OCI-LY7 (cell line): ENCODE measurements at regions not wholly inside any gene's neighbourhood (a gene's known extent, or its start where the extent isn't known, plus 50 kb on each side); places are given as distances from the start of the nearest gene placed in this dataset.

Source experiments
- BruUV-seq: library from RNA; stranded (reverse); fragments of 400-500 nt; replicated peaks from 2 replicates; lab custom pipeline; 2021; lab: Mats Ljungman, UMichigan
- CTCF ChIA-PET: fragments of 300-600 bp; sonication (Branson Sonifier 250); formaldehyde crosslinking; loops from one replicate; lab custom pipeline; 2022; ENCODE audit warnings: antibody characterized with exemption; ENCODE audit not compliant: unreplicated experiment; lab: Charles Lee
- POLR2A ChIA-PET: fragments of 300-600 bp; sonication (Branson Sonifier 250); formaldehyde crosslinking; loops from one replicate; lab custom pipeline; 2022; ENCODE audit warnings: antibody characterized with exemption; lab: Charles Lee
- DNase-seq: peaks from one replicate; pipeline ENCODE4 v3.0.0-alpha.2; 2015; ENCODE audit warnings: low spot score
- H2AFZ ChIP-seq: fragments of 200-600 bp; sonication (generic), shearing (Covaris generic); 2 replicates; pipeline ENCODE4 v1.6.1; 2014; ENCODE audit warnings: mild to moderate bottlenecking, antibody characterized with exemption, low read length, moderate library complexity
- H3K27ac ChIP-seq: fragments of 200-600 bp; sonication (generic); 2 replicates; pipeline ENCODE4 v1.5.1; 2014; ENCODE audit warnings: mixed run types, low read depth, mild to moderate bottlenecking, moderate library complexity, low read length, inconsistent platforms; ENCODE audit not compliant: poor library complexity, severe bottlenecking
- H3K36me3 ChIP-seq: fragments of 200-600 bp; sonication (generic); 2 replicates; pipeline ENCODE4 v1.6.1; 2014; ENCODE audit warnings: mild to moderate bottlenecking, antibody characterized with exemption, low read length, moderate library complexity, mixed read lengths; ENCODE audit not compliant: insufficient read depth
- H3K4me1 ChIP-seq: fragments of 200-600 bp; sonication (generic); 2 replicates; pipeline ENCODE4 v1.5.1; 2014; ENCODE audit warnings: mild to moderate bottlenecking, low read length; ENCODE audit not compliant: insufficient read depth, poor library complexity, severe bottlenecking
- H3K4me2 ChIP-seq: fragments of 200-600 bp; sonication (generic); 2 replicates; pipeline ENCODE4 v1.6.1; 2014; ENCODE audit warnings: mild to moderate bottlenecking, low read length
- H3K4me3 ChIP-seq: fragments of 200-600 bp; sonication (generic); 2 replicates; pipeline ENCODE4 v1.5.1; 2014; ENCODE audit warnings: mild to moderate bottlenecking, low read depth, low read length; ENCODE audit not compliant: poor library complexity, severe bottlenecking
- H3K79me2 ChIP-seq: fragments of 200-600 bp; sonication (generic); 2 replicates; pipeline ENCODE4 v1.6.1; 2016; ENCODE audit warnings: low read depth, mild to moderate bottlenecking, low read length, moderate library complexity, mixed read lengths; ENCODE audit not compliant: insufficient read depth
- H3K9me2 ChIP-seq: fragments of 200-600 bp; sonication (generic); 2 replicates; pipeline ENCODE4 v1.6.1; 2016; ENCODE audit warnings: mild to moderate bottlenecking, low read length, mixed read lengths; ENCODE audit not compliant: insufficient read depth
- H3K9me3 ChIP-seq: fragments of 200-600 bp; sonication (generic); 2 replicates; pipeline ENCODE4 v1.6.1; 2014; ENCODE audit warnings: mild to moderate bottlenecking, mixed run types, low read length, mixed read lengths
- H4K20me1 ChIP-seq: fragments of 200-600 bp; sonication (generic); 2 replicates; pipeline ENCODE4 v1.6.1; 2014; ENCODE audit warnings: mild to moderate bottlenecking, antibody characterized with exemption, low read length, moderate library complexity, mixed read lengths; ENCODE audit not compliant: insufficient read depth
- CTCF ChIP-seq: fragments of 200-600 bp; sonication (generic); conservative IDR thresholded peaks from 2 replicates; pipeline ENCODE4 v1.5.1; 2014; ENCODE audit warnings: mild to moderate bottlenecking, antibody characterized with exemption, low read length, moderate library complexity, mixed read lengths
- EZH2phosphoT487 ChIP-seq: fragments of 200-600 bp; sonication (generic); IDR thresholded peaks from 2 replicates; pipeline ENCODE4 v1.6.1; 2018; ENCODE audit warnings: low read depth, borderline replicate concordance, mild to moderate bottlenecking, mixed run types, antibody characterized with exemption, low read length, moderate library complexity, mixed read lengths
- intact Hi-C: fragments of 100-400 bp; cut with micrococcal nuclease; formaldehyde crosslinking; loops from one replicate; pipeline ENCODE4 v1.10.0; 2022; ENCODE audit not compliant: unreplicated experiment

- Histone ChIP-seq H3K4me3 (no peak overlapping the region), H3K4me2 (no peak overlapping the region), H3K4me1 (no peaks in the 10 kb centered on the region), H3K9me2 (no peaks in the 10 kb centered on the region), H3K36me3 (no peaks in the 10 kb centered on the region), H3K27ac (no peak overlapping the region), H3K9me3 (no peaks in the 10 kb centered on the region), H2AFZ (no peak overlapping the region), H4K20me1 (no peaks in the 10 kb centered on the region), H3K79me2 (no peaks in the 10 kb centered on the region)
- no TSS peak for BruUV-seq
- ChIA-PET POLR2A (interaction anchor here (0.7 to 0.8 kb wide), 2 partner anchors 13 to 561 kb away, joined by 3 read pairs; no protein-coding TSS in a partner anchor), CTCF (no interaction called here)
- intact Hi-C loops: no loop called here
- DNase-seq: no peak
- TF ChIP-seq CTCF (no peak), EZH2phosphoT487 (no peak)
Measured at GRCh38 chr6:140830666-140831065, 1302.1 kb upstream of the GJE1 start.

DNA sequence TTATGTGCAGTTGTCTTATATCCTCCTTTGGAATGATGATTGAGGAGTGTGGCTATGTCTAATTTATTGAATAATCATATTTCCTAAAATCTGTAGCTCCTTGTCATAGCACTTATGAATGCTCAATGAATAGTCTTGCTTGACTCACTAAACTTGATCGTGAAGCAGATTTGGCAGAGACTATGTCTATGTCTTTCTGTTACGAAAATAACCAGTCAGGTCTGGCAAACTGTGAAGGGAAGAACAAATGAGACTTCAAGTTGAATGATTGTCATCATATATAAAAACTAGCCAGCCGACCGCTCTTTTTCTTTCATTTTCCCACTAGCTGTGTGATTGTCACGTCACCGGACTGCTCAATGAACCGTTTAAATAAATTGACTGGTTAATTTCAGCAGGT, 1303.9 kb upstream of the GJE1 start:
- POLR2A ChIA-PET: no interaction called here
- CTCF ChIA-PET: no interaction called here

More for the DNA sequence above, 1303.9 kb upstream of the GJE1 start:
- Histone ChIP-seq H3K4me3 (no peak overlapping the region), H3K27ac (no peak overlapping the region), H4K20me1 (no peaks in the 10 kb centered on the region), H3K9me2 (no peaks in the 10 kb centered on the region), H3K9me3 (no peaks in the 10 kb centered on the region), H3K4me2 (no peak overlapping the region), H2AFZ (no peak overlapping the region), H3K4me1 (no peaks in the 10 kb centered on the region), H3K79me2 (no peaks in the 10 kb centered on the region), H3K36me3 (no peaks in the 10 kb centered on the region)
- intact Hi-C loops: no loop called here
- no peak for DNase-seq
- no TSS peak for BruUV-seq
- TF ChIP-seq EZH2phosphoT487 (no peak), CTCF (no peak)
